Upper lobe of left lung (tissue), 4 donors: ENCODE measurements at regions not wholly inside any gene's neighbourhood (a gene's known extent, or its start where the extent isn't known, plus 50 kb on each side); places are given as distances from the start of the nearest gene placed in this dataset.

Experiments used
- EP300 ChIP-seq, 4 donors: sonication (generic); formaldehyde crosslinking; IDR thresholded peaks; one replicate each; pipeline ENCODE4 v1.5.1; 2017; ENCODE audit warnings: antibody characterized with exemption in 4 of 4, control low read depth in 2 of 4
- POLR2AphosphoS5 ChIP-seq, 2 donors: sonication (generic); formaldehyde crosslinking; IDR thresholded peaks; one replicate each; pipeline ENCODE4 v1.5.1; 2017; ENCODE audit warnings: antibody characterized with exemption in 2 of 2

GRCh38 chr1:5648410-5649165 lies 343.6 kb downstream of the NPHP4 start:
- TF ChIP-seq EP300 (IDR thresholded peaks at IDR 0.05) (no peak), POLR2AphosphoS5 (IDR thresholded peaks at IDR 0.05) (no peak)
